SJSA1 (cell line): ENCODE measurements at regions not wholly inside any gene's neighbourhood (a gene's known extent, or its start where the extent isn't known, plus 50 kb on each side); places are given as distances from the start of the nearest gene placed in this dataset.

Experiments
- DNase-seq, 2 experiments: peaks; one replicate each; pipeline ENCODE4 v3.0.0-alpha.2; 2015 to 2020; ENCODE audit warnings: low spot score in 2 of 2, low read depth in 1 of 2
- H3K27ac ChIP-seq: fragments of 250-450 bp; sonication (Bioruptor Pico); 2 replicates; pipeline ENCODE4 v1.5.1; 2020; ENCODE audit warnings: mild to moderate bottlenecking, moderate library complexity
- H3K27me3 ChIP-seq: fragments of 250-450 bp; sonication (Bioruptor Pico); replicated peaks from 2 replicates; pipeline ENCODE4 v1.5.1; 2020; ENCODE audit warnings: mild to moderate bottlenecking, moderate library complexity
- H3K36me3 ChIP-seq: fragments of 250-450 bp; sonication (Bioruptor Pico); 2 replicates; pipeline ENCODE4 v1.5.1; 2020; ENCODE audit warnings: mild to moderate bottlenecking
- H3K4me1 ChIP-seq: fragments of 250-450 bp; sonication (Bioruptor Pico); replicated peaks from 2 replicates; pipeline ENCODE4 v1.6.1; 2021; ENCODE audit warnings: mild to moderate bottlenecking
- H3K4me3 ChIP-seq: fragments of 250-450 bp; sonication (Bioruptor Pico); 2 replicates; pipeline ENCODE4 v1.5.1; 2020; ENCODE audit warnings: mild to moderate bottlenecking
- H3K9me3 ChIP-seq: fragments of 250-450 bp; sonication (Bioruptor Pico); replicated peaks from 2 replicates; pipeline ENCODE4 v1.5.1; 2020; ENCODE audit warnings: mild to moderate bottlenecking

DNA sequence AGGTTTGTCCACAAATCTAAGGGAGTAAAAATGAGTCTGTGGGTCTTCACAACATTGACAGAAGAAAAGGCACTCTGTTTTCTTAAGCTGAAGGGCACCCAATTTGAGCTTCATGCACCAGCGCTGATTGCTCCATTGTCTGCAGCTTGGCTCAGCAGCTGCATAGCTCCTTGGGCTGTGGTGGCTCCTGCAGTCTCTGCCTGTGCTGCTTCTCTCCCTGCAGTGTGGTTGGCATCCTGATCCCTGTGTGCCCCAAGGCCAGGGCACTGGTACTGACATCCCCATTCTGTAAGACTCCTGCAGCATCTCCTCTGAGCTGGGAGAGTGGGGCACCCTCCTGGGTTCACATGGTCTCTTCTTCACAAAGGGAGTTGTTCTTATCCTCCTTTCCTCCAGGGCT, 83.2 kb upstream of the B3GAT2 start:
- Histone ChIP-seq H3K9me3 (no peaks in the 10 kb centered on the region; the same call in 1 of the 2 replicates), H3K36me3 (no peaks in the 10 kb centered on the region), H3K4me3 (no peak overlapping the region), H3K4me1 (no peaks in the 10 kb centered on the region), H3K27me3 (peaks cover 8% of the 10 kb centered on the region; the same call in 1 of the 2 replicates), H3K27ac (no peak overlapping the region)
- DNase-seq, result no peak

DNA sequence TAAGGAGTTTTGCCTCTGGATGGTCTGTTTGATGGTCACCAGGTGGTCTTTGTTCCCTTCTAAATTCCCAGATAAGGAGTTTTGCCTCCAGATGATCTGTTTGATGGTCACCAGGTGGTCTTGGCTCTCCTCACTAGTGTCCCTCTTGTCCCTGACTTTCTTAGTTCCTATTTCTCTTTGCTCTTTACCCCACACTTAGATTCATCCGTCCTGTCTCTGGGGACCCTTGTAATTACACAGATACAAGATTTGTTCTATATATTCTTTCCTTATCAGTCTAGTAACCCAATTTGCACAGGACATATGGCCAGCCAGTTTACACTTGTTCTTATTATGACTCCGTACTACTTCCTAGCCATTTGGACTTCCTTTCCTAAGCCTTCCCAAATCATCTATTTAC, 84.0 kb upstream of the B3GAT2 start:
- Histone ChIP-seq H3K9me3 (no peaks in the 10 kb centered on the region; the same call in 1 of the 2 replicates), H3K4me3 (no peak overlapping the region), H3K4me1 (no peaks in the 10 kb centered on the region), H3K27ac (no peak overlapping the region), H3K27me3 (peaks cover 8% of the 10 kb centered on the region; the same call in 1 of the 2 replicates), H3K36me3 (no peaks in the 10 kb centered on the region)
- DNase-seq, result no peak

DNA sequence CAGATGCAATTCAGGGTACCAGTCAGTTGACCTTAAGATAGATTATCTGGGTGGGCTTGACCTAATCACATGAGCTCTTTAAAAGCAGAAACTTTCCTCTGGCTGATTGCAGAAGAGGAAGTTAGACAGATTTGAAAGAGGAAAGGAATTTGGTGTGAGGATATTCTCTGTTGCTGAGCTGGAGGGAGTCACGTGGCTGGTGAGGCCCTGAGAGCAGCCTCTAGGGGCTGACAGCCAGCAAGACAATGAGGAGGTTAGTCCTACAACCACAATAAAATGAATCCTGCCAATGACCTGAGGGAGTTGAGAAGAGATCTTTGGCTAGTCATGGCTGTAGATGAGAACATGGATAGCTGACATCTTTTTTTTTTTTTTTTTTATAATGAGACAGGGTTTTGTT, 87.0 kb upstream of the B3GAT2 start:
- Histone ChIP-seq H3K4me3 (no peak overlapping the region), H3K9me3 (no peaks in the 10 kb centered on the region; the same call in 1 of the 2 replicates), H3K4me1 (no peaks in the 10 kb centered on the region), H3K36me3 (no peaks in the 10 kb centered on the region), H3K27me3 (peaks cover 12% of the 10 kb centered on the region), H3K27ac (no peak overlapping the region)
- DNase-seq, result no peak

DNA sequence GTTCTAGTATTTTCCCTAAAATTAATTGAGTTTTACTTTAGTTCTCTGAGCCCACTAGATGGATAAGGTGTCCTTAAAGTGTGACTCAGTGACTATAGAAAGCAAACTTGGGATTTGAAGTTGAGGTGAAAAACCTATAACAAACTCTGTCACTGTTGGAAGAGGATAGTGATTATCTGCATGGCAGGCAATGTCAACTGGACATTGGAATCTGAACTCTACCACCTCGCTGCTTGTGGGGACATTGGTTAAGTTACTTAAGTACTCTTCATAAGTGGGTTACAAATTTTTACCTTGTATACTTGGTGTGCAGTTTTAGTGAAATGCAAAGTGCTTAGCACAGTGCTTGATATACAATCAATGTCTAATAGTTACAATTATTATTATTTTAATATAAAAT, 87.9 kb upstream of the B3GAT2 start:
- Histone ChIP-seq H3K4me3 (no peak overlapping the region), H3K4me1 (no peaks in the 10 kb centered on the region), H3K9me3 (no peaks in the 10 kb centered on the region), H3K36me3 (no peaks in the 10 kb centered on the region), H3K27me3 (peaks cover 12% of the 10 kb centered on the region), H3K27ac (no peak overlapping the region)
- no peak for DNase-seq

- no peak overlapping the region for H3K4me3 ChIP-seq
- peaks cover 12% of the 10 kb centered on the region for H3K27me3 ChIP-seq
- no peak for DNase-seq
- no peak overlapping the region for H3K27ac ChIP-seq
- no peaks in the 10 kb centered on the region for H3K36me3 ChIP-seq
- no peaks in the 10 kb centered on the region for H3K4me1 ChIP-seq
- no peaks in the 10 kb centered on the region for H3K9me3 ChIP-seq
Measured at GRCh38 chr6:71045296-71045695, 88.4 kb upstream of the B3GAT2 start.

DNA sequence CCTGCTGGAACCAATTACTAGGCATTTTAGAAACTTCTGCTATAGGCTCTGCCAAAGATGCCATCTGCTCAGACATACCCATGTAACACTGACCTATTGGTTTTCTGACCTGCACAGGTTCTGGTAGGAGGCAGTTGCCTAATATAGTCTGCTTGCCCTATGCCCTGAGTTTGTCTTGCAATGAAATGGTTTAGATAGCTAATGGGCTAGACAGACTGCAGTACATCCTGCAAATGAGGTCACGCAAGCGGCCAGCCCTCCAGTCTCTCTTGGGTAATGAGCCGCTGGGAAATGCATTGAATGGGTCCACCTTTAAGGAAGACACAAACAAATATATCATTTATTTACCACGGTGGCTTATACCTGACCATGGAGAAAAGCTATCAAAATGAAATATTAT, 90.6 kb upstream of the B3GAT2 start:
- no peak overlapping the region for H3K27ac ChIP-seq
- no peaks in the 10 kb centered on the region for H3K9me3 ChIP-seq
- H3K4me1 ChIP-seq, result no peaks in the 10 kb centered on the region
- no peaks in the 10 kb centered on the region for H3K36me3 ChIP-seq
- no peak for DNase-seq
- no peak overlapping the region for H3K4me3 ChIP-seq
- peaks cover 4% of the 10 kb centered on the region; the same call in 1 of the 2 replicates for H3K27me3 ChIP-seq

DNA sequence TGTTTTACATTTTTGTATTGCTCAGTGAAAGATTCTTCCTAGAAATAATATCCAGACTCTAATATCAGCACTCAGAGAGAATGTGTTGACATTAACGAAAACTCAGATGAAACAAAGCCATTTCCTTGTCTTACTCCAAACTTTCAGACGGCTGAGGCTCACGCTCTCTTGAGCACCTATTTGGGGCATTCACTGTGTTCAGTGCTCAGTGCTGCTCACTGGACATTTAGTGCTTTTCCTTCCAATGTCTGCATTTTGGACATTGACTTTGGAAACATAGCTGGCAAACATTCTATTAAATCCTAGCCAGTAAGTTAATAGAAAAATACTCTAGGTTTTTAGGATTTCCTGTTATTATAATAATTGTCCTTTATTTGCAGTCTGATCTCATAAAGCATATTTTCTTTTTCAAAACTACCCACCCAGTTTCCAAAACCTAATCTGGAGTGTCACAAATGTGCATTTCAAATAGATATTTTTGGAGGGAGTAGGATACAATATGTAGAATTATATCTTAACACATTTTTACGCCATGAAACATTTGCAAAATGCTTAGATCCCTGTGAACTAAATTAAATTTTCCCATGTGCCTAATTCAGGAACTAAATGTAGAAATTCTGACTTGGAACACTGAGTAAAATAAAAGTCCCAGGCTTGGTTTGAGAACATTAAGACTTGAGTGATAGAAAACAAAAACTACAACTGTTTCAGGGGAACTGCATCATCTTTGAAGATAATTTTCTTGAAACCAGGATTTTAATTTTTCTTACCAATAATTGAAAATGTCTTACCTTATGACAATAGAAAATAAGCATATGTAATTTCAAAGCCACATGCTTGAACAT, 91.7 kb upstream of the B3GAT2 start:
- Histone ChIP-seq H3K36me3 (no peaks in the 10 kb centered on the region), H3K27ac (no peak overlapping the region)
- no peak for DNase-seq

GRCh38 chr6:71049198-71049770, 92.4 kb upstream of the B3GAT2 start:
- Histone ChIP-seq H3K4me3 (no peak overlapping the region), H3K36me3 (no peaks in the 10 kb centered on the region), H3K27me3 (peaks cover 7% of the 10 kb centered on the region; the same call in 1 of the 2 replicates), H3K9me3 (no peaks in the 10 kb centered on the region), H3K4me1 (no peaks in the 10 kb centered on the region), H3K27ac (no peak overlapping the region)
- DNase-seq, result no peak

More for the DNA sequence above, 91.7 kb upstream of the B3GAT2 start:
- peaks cover 4% of the 10 kb centered on the region; the same call in 1 of the 2 replicates for H3K27me3 ChIP-seq
- H3K4me3 ChIP-seq, result no peak overlapping the region
- no peaks in the 10 kb centered on the region for H3K9me3 ChIP-seq
- H3K4me1 ChIP-seq, result no peaks in the 10 kb centered on the region

GRCh38 chr6:71053475-71053874, 96.6 kb upstream of the B3GAT2 start:
- Histone ChIP-seq H3K9me3 (no peaks in the 10 kb centered on the region), H3K4me1 (no peaks in the 10 kb centered on the region), H3K27ac (no peak overlapping the region), H3K27me3 (peaks cover 3% of the 10 kb centered on the region; the same call in 1 of the 2 replicates), H3K4me3 (no peak overlapping the region), H3K36me3 (no peaks in the 10 kb centered on the region)
- DNase-seq, result no peak

GRCh38 chr6:71056656-71057055, 99.8 kb upstream of the B3GAT2 start:
- Histone ChIP-seq H3K4me1 (no peaks in the 10 kb centered on the region), H3K27ac (no peak overlapping the region), H3K27me3 (peaks cover 3% of the 10 kb centered on the region; the same call in 1 of the 2 replicates), H3K36me3 (no peaks in the 10 kb centered on the region), H3K4me3 (no peak overlapping the region), H3K9me3 (no peaks in the 10 kb centered on the region)
- no peak for DNase-seq

DNA sequence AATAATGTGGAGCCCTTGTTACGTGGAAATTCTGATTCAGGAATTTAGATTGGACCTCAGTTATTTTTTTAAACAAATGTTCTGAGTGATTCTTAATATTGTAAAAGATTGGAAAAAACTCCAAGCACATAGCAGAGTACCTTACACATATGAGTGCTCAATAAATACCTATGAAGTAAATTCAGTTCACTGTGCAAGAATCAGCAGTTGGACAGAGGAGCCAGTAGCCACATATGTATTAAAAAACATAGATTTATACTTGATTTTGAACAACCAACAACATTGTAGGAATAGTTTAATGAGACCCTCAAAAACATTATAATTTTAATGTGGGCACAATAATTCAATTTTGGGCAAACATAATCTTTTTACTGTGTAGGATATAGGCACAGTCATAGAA, 109.3 kb upstream of the B3GAT2 start:
- no peaks in the 10 kb centered on the region for H3K4me1 ChIP-seq

DNA sequence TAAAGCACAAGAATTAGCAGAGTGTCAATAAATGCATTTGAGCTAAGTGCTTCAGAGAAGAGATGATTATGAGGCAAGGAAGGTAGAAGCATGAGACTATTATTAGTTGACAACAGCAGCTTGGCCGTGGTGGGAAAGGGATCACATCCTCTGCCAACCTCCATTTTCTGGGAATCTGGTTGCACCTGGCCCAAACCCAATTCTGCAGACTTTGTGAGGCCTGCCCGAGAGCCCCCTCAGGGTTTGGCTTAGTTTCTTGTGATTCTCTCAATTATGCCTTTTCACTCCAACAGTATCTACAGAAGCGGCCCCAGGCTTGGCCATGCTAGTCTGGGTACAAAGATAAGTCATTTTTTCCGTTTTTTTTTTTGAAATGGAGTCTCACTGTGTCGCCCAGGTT, 111.0 kb upstream of the B3GAT2 start:
- no peaks in the 10 kb centered on the region for H3K36me3 ChIP-seq
- no peak overlapping the region for H3K4me3 ChIP-seq
- no peak for DNase-seq
- H3K4me1 ChIP-seq, result no peaks in the 10 kb centered on the region
- H3K9me3 ChIP-seq, result no peaks in the 10 kb centered on the region
- 0 out of 2 replicates have a peak, but pooled peaks cover 5% of the 10 kb centered on the region for H3K27me3 ChIP-seq
- H3K27ac ChIP-seq, result no peak overlapping the region

More for the DNA sequence above, 109.3 kb upstream of the B3GAT2 start:
- Histone ChIP-seq H3K27ac (no peak overlapping the region), H3K9me3 (no peaks in the 10 kb centered on the region), H3K4me3 (no peak overlapping the region), H3K27me3 (0 out of 2 replicates have a peak, but pooled peaks cover 5% of the 10 kb centered on the region), H3K36me3 (no peaks in the 10 kb centered on the region)
- DNase-seq, result no peak

- Histone ChIP-seq H3K27ac (no peak overlapping the region), H3K4me3 (no peak overlapping the region), H3K4me1 (no peaks in the 10 kb centered on the region), H3K9me3 (no peaks in the 10 kb centered on the region), H3K27me3 (0 out of 2 replicates have a peak, but pooled peaks cover 5% of the 10 kb centered on the region), H3K36me3 (no peaks in the 10 kb centered on the region)
- DNase-seq, result no peak
Measured at GRCh38 chr6:71072508-71072907, 115.6 kb upstream of the B3GAT2 start.

DNA sequence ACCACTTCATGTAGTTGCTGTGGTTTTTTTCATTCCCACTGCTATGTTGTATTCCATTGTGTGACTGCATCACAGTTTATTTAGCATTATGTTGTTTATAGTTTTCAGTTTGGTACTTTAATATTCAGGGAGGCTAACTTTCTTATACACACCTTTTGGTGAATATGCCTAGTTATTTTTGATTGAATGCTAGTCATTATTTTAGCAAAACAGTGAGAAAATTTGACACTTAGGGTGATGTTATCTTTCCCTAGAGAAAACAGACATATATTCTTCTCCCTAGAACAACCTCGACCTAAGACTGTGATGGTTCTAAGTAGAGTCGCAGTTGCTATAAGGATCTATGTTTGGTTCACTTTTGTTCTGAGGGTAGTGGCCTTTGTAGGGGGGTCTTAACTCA, 120.8 kb upstream of the B3GAT2 start:
- H3K36me3 ChIP-seq, result no peaks in the 10 kb centered on the region
- no peaks in the 10 kb centered on the region for H3K27me3 ChIP-seq
- no peak overlapping the region for H3K4me3 ChIP-seq
- DNase-seq, result no peak
- peaks cover 8% of the 10 kb centered on the region for H3K4me1 ChIP-seq
- no peaks in the 10 kb centered on the region for H3K9me3 ChIP-seq
- no peak overlapping the region for H3K27ac ChIP-seq
